ENCODE measurements at regions not wholly inside any gene's neighbourhood (a gene's known extent, or its start where the extent isn't known, plus 50 kb on each side); places are given as distances from the start of the nearest gene placed in this dataset.
"Not testable (repeated sequence)": the region's sequence is repeated elsewhere in the genome, so short reads cannot be mapped to it uniquely, and the experiment has no call there.

DNA sequence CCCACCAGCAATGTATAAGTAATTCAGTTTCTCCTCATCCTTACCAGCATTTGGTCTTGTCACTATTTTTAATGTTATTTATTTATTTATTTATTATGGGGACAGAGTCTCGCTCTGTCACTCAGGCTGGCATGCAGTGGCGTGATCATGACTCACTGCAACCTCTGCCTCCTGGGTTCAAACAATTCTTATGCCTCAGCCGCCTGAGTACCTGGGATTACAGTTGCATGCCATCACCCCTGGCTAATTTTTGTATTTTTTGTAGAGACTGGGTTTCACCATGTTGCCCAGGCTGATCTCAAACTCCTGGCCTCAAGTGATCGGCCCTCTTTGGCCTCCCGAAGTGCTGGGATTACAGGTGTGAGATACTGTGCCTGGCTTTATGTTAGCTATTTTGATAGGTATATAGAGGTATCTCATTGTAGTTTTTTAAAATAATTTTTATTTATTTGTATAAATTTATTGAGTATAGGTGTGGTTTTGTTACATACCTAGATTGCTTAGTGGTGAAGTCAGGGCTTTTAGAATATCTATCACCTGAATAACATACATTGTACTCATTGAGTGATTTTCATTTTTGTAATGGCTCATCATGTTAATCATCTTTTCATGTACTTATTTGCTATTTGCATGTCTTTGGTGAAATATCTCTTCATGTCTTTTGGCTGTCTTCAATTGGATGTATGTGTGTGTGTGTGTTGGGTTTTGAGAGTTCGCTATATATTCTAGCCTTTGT is 53.3 kb downstream of the TANC2 start:
- no peak for DNase-seq

DNA sequence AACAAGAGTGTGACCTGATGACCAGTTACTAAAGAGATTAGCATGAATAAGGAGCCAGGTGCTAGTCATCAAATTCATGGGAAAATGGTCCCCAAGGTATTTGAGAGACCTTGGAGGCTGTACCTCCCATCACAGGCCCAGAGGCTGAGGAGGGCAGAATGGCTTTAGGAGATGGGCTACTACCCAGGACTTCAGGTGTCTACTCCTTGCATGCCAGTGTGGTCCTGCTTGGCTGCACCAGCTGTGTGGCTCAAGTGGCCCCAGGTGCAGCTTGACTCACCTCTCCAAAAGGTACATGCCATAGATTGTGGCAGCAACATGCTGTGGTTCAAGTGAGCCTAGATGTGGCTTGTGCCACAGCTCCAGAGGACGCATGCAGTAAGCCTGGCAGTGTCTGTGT is 56.5 kb downstream of the TANC2 start:
- no peak for DNase-seq

DNA sequence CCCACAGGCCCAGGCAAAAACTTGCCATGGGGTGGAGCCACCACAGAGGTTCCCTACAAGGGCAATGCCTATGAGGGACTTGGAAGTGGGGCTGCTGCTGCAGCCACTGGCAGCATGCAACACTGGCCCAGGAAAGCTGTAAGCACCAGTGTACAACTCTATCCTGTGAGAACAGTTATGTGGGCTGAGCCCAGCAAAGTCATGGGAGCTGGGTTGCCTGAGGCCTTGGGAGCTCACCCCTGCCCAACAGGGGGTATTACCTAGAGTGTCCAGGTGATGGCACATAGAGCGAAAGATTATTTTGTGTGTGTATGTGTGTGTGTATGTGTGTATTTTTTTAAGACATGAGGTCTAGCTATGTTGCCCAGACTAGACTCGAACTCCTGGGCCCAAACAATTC is 57.0 kb downstream of the TANC2 start:
- no peak for DNase-seq

DNA sequence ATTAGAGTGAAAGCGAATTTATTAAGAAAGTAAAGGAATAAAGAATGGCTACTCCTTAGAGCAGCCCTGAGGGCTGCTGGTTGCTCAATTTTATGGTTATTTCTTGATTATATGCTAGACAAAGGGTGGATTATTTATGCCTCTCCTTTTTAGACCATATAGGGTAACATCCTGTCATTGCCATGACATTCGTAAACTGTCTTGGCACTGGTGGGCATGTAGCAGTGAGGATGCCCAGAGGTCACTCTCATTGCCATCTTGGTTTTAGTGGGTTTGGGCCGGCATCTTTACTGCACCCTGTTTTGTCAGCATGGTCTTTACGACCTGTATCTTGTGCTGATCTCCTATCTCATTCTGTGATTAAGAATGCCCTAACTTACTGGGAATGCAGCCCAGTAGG is 58.2 kb downstream of the TANC2 start:
- no peak for DNase-seq

DNA sequence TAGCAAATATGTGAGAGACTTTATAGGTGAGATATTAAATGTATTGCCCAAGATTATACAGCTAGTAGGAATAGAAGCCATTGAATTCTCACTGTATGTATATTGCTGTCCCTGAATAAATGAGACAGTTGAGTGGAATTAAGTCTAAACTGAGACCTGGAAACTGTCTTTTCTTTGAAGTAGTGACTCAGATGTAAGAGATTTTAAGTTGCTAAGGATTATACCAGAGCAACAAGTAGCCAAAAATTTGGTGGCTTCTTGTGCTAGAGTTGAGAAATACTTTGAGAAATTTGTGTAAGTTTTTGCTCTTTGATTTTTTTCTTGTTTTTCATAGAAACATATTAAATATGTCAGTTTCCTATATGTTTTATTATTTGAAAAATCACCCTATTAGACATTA is 58.7 kb downstream of the TANC2 start:
- DNase-seq, result no peak

DNA sequence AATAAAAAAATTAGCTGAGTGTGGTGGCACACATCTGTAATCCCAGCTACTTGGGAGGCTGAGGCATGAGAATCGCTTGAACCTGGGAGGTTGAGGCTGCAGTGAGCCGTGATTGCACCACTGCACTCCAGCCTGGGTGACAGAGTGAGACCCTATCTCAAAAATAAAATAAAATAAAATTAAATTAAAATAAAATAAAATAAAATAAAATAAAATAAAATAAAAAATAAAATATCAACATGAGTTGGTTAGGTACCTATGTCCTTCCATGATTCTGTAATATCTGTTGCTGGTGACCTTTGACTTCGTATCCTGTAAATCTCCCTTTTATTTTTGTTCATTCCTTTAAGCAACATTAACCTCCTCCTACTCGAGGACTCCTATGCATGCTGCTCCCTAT is 59.6 kb downstream of the TANC2 start:
- not testable (repeated sequence) for DNase-seq

DNA sequence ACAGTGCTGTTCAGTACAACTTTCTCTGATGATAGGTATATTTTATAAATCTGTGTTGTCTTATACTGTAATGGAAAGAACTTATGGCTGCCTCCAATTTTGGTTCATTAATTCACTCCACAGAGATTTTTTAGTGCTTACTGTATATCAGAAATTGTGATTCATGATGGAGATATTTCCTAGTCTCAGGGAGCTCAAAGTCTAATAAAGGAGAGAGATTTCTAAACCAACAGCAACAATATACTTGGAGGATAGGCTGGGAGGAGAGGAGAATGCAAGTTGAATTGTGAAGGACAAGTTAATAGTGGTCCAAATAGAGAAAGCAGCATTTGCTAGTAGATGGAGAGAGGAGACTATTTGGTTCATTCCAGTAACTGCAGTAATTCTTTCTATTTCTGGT is 63.5 kb downstream of the TANC2 start:
- DNase-seq, result no peak

DNA sequence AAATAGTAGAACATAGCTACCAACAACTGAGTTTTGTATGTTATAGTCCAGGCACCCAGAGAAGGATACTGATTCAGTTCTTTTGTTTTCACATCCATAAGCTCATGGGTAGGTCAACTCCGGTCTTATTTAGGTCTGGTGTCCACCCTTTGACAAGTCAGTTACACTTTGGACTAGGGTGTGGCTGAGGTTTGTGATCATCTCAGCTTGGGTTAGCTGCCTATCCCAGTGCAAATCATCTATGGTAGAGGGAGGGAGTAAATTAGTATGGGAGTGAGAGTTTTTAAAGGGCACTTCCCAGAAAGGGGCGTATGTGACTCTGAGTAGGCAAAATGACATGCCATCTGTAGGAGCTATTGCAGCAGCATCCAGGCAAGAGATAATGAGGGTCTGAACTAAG is 66.1 kb downstream of the TANC2 start:
- no peak for DNase-seq

DNA sequence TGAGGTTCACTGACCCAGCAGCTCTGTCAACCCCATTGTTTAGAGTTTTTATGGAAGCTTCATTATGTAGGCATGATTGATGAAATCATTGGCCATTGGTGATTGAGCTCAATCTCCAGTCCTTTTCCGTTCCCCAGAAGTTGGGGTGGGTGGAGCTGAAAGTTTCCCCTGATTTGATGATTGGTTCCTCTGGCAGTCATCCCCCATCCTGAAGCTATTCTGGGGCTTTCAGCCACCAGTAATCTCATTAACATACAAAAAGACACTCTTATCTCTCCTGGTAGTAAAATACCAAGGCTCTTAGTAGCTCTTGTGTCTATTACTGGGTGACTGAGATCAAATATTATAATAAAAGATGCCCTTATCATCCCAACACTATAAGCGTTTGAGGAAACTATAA is 67.1 kb downstream of the TANC2 start:
- no peak for DNase-seq

DNA sequence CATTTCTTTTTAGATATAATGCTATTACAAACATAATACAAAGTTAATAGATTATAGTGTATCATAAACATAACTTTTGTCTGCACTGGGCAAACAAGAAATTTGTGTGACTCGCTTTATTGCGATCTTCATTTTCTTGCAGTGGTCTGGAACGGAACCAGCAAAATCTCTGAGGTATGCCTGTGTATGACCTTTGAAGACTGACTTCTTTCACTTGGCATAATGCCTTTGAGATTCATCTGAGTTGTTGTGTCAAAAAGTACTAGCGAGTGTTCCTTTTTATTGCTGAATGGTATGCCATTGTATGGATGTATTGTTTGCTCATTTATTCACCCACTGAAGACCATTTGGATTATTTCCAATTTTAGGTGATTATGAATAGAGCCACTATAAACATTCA is 69.2 kb downstream of the TANC2 start:
- DNase-seq, result no peak

DNA sequence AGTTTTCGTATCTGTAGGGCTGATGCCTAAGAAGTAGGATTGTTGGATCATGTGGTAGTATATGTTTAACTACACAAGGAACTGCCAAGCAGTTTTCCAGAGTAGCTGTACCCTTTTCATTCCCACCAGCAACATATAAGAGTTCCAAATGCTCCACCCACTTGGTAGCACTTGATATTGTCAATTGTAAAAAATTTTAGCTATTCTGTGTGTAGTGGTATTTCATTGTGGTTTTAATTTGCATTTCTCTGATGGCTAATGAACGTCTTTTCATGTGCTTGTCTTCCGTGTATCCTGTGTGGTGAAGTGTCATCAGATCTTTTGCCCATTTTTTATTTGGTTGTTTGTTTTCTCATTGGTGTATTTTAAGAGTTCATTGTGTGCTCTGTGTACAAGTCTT is 69.7 kb downstream of the TANC2 start:
- DNase-seq, result no peak

DNA sequence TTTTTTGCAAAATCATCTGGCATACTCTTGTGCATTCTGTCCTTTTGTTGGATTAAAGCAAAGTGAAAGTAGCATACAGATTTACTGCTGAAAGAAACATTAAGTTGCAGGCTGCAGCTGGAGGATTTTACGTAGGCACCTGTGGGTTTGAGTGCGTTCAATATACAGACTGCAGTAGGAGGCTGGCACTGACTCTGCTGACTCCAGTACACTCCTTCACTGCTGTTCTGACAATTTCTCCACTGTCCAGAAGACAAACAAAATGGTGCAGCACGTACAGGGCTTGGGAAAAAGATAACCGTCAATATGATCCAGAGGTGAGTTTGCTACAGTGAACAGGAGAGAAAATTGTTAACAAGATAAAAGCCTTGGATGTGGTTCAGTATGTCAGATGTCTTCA is 73.3 kb downstream of the TANC2 start:
- no peak for DNase-seq

DNA sequence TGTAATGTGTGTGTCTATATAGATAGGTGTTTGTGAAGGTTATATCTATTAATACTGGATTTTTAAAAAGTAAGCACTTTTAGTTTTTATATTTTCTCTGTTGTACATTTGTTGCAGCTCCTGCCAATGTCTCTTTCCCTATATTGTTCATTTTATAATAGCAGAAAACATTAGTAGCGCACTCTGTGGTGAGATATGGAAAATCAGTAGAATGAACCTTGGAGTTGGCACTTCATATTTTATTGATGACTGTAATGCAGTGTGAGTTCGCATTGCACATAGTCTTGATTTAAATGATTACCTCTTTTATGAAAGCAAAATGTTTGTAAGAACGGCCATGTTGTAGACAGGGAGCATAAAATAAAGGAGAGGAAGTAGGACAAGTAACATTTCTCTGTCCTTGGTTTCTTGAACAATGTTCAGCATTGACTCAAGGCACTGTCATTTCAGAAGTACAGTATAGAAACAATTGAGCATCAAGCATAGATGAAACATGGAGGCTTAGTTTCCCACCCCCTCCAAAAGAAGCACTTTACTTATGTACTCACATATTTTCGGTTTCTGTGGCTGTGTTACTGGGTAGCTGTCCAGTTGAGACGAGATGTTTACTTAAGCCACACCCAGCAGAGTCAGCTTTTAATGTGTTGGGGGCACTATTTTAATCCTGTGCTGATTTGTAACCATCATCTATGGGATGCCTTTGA is 74.0 kb downstream of the TANC2 start:
- DNase-seq, result no peak

DNA sequence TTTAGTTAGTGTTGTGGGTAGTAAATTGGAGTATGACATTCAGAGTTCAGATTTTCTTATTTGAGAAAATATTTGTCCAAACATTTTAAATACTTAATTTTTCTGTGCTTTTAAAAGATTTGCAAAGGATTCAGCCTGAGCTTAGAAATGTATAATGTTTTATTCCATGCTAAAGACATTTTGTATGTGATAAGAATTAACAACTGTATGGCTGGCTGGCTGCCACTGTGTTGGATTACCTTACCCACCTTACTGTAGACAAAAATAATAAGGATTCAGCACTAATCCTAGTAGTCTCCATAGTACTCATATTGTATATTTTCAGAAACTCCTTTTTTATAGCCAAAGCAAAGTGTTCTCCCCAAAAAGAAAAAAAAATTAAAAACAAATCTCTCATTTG is 74.8 kb downstream of the TANC2 start:
- no peak for DNase-seq

DNA sequence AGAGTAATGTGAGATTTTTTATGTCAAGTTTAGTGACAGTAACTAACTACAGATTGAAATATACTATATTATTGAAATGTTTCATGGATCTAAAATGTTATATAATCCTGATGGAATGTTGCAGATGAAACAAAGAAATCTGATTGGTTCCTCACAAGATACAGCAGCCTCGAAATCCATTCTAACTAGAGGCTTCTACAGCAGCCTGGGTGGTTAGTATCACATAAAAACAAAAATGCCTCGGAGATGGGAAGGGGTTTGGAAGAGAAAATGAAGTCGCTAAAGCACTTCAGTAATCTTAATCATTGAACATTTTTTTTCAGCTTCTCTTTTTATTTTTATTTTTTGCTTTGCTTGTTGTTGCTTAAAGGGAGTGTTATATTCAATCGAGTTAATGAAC is 75.2 kb downstream of the TANC2 start:
- no peak for DNase-seq

DNA sequence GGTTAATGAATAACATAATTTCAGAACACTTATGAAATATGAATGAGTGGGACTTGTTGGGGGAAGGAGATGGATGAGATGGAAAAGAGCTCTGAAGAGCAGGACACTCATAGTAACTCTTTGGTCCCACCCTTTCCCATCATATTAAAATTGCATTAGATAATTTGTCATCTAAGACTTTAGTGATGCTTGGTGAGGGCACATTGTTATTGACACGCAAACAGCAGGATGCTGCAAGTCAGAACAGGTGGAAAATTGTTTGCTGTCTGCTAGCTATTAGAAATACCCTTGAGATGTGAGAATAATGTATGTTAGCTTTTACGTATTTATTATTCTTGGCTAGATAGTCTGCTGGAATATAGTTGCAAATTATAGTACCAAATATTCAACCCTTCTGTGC is 75.7 kb downstream of the TANC2 start:
- no peak for DNase-seq

DNA sequence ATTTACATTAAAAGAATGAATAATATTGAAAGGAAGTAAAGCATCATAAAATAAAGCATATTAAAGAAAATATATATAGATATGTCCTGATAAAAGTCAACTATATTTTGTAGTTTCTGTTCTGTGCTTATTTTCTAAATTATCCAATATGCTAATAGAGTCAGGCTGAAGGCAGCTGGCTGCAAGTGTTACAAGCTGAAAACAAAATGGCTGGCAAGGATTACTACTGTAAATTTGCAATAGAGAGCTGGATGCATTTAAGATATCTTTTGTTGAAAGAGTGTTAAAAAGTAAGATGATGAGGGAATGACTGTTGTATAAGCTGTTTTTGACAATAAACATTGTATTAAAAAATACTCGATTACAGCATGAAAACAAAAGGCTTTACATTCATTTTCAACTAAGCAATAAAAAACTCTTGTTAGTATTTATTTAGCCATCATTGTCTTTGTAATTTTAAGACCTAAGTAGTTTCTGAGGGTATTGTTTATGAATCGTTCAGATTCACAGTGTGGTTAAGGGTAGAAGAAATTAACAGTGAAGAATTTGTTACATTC is 76.3 kb downstream of the TANC2 start:
- no peak for DNase-seq

DNA sequence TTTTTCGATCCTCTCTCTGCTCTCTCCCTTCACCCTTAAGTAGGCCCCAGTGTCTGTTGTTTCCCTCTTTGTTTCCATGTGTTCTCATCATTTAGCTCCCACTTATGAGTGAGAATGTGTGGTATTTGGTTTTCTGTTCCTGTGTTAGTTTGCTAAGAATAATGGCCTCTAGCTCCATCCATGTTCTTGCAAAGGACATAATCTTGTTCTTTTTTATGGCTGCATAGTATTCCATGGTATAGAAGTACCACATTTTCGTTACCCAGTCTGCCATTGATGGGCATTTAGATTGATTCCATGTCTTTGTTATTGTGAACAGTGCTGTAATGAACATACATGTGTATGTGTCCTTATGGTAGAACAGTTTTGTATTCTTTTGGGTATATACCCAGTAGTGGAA is 91.5 kb downstream of the TANC2 start:
- not testable (repeated sequence) for DNase-seq

DNA sequence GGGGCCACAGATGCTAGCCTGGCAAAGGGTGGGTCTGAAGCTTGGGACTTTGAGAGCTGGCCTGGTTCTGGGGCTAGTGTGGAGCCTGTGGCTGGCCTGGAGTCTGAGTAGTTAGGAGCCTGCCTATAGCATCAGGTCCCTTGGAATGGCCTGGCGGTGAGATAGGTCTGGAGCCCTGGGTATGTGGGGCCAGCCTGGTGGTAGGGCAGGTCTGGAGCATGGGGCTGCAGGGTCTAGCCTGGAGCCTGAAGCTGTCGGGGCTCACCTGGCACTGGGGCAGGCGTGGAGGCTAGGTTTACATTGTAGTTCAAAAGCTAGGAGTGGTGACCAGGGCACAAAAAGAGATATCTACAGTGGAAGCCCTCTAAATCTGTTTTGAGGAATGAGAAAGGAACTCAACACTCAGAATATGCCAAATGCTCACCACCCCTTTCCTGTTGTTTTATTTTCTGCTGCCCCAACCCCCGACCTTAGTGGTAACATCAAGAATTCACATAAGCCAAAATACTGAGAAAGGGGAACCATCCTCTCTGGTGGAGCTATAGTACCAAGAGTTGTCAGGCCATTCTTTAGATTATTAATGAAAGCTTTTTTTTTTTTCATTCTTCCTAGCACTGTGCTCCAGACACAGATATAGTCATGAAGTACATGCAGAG is 100.3 kb downstream of the TANC2 start:
- DNase-seq, result peak in 2 of 4 experiments; percentile 7 to 34

DNA sequence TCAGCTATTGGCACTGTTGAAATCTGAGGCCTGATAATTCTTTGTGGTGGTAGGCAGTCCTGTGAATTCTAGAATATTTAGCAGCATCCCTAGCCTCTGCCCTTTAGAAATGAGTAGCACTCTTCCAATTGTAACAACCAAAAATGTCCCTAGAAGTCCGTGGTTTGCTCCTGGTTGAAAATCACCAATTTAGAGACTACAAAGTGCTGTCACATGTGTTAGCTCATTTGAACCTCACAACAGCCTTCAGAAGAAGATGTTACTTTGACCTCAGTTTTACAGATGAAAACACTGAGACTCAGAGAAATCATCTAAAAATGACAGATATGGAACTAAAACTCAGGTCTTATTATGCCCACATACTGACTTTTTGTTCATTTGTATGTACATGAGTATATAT is 103.2 kb downstream of the TANC2 start:
- DNase-seq, result no peak

DNA sequence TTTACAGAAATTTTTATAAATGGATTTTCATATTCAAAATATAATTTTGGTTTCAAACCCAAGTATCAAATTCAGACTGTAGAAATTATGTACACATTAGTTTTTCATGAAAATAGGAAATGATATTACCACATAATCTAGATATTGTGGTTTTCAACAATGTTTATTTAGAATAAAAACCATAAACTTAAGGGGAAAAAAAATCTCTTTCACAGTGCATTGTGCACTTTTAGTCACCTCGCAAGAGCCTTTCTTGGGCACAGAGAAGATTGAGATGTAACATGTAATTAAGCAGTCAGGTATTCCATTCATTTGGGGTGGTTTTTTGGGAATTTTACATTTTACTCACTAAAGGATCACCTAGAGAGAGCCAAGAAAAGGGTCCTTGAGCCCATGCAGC is 104.0 kb downstream of the TANC2 start:
- no peak for DNase-seq

DNA sequence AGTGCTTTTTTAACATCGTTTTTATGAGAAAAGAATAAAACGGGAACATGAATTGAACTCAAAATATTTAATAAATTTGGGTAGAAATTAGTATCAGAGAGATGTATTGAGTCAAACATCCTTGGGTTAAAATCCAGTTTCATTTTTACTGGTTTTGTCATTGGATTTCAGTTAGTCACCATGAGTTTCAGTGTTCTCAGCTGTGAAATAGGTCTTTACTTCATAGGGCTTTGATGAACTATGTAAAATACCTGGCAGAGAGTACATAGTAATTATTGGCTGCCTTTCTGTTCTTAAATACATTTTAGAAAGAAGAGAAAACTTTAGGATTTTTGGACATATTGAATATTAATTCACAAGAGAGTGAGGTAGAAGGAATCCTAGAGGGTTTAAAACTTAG is 105.8 kb downstream of the TANC2 start:
- no peak for DNase-seq

DNA sequence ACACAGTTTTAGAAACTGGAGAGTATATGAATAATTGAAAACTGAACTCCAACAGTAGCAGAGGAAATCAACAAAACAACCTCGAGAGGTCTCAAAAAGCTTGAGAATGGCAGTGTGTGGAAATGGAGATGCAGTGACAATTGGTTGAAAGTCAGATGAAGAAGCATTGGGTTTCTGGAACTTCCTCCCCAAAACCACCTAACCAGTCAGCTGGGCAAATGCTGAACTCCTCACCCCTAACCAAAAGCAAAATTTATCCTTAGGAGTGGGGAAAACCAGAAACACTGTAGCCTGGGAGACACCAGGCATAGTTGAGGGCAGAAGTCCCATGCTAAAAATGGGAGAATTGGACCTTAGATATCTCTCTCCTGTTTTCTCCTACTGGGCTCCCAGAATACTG is 109.9 kb downstream of the TANC2 start:
- DNase-seq, result peak; percentile 44 to 73 (median 66)

DNA sequence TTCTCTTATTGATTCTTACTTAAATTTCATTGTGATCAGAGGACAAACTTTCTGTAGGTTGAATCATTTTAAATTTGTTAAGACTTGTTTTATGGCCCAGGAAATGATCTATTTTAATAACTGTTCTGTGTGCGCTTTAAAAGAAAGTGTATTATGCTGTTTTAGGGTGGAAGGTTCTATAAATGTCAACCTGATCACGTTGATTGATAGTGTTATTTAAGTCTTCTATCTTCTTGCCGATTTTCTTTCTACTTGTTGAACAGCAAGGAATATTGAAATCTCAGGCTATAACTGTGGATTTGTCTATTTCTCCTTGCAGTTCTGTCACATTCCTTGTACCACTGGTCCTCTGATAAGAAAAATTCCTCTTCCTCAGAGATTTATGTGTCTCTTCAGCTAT is 112.7 kb downstream of the TANC2 start:
- DNase-seq, result no peak

Data from suppressor macrophage (primary cell).